ENCODE measurements at regions not wholly inside any gene's neighbourhood (a gene's known extent, or its start where the extent isn't known, plus 50 kb on each side); places are given as distances from the start of the nearest gene placed in this dataset.

DNA sequence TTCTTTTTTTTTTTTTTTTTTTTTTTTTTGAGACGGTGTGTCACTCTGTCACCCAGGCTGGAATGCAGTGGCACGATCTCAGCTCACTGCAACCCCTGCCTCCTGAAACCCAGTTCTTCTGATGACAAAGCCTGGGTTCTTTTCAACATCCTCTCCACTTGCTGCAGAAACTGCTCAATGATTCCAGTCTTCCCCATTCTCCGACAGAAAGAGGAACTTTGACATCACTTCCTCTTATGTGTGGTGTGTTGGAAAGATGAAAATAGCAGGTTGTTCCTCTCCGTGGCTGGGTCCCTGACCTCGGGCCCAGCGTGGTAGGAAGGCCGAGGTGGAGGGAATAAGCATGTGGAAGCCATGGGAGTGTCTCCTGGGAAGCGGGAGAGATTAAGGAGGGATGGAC is 198.4 kb downstream of the PHETA1 start:
- Mint-ChIP-seq H3K27ac (no peak overlapping the region), H3K4me3 (no peak overlapping the region), H3K9me3 (no peaks in the 10 kb centered on the region), H3K4me1 (peaks cover 8% of the 10 kb centered on the region; the same call in 2 of the 3 replicates), H3K36me3 (ENCODE audit: low read depth) (no peaks in the 10 kb centered on the region), H3K27me3 (ENCODE audit: insufficient read depth, low read depth, poor library complexity) (peaks cover 9% of the 10 kb centered on the region)
- Histone ChIP-seq H3K36me3 (ENCODE audit: insufficient read depth) (no peaks in the 10 kb centered on the region), H3F3A (replicated peaks; ENCODE audit: low read depth) (no peaks in the 10 kb centered on the region), H3K9me2 (ENCODE audit: insufficient read depth) (no peaks in the 10 kb centered on the region), H3K27me3 (ENCODE audit: insufficient read depth) (no peaks in the 10 kb centered on the region), H2AFZ (no peak overlapping the region), H3K4me2 (no peak overlapping the region), H3K79me2 (replicated peaks; ENCODE audit: insufficient read depth) (no peaks in the 10 kb centered on the region), H3K27ac (ENCODE audit: low read depth) (no peak overlapping the region), H3K4me1 (ENCODE audit: insufficient read depth) (no peaks in the 10 kb centered on the region), H3K4me3 (no peak overlapping the region), H4K20me1 (replicated peaks; ENCODE audit: insufficient read depth) (no peaks in the 10 kb centered on the region; the same call in 1 of the 2 replicates)
- TF ChIP-seq ZNF331 (CRISPR knock-in tag; IDR thresholded peaks at IDR 0.05; ENCODE audit: low read depth), result no peak
- TF ChIP-seq, protein P1, sequence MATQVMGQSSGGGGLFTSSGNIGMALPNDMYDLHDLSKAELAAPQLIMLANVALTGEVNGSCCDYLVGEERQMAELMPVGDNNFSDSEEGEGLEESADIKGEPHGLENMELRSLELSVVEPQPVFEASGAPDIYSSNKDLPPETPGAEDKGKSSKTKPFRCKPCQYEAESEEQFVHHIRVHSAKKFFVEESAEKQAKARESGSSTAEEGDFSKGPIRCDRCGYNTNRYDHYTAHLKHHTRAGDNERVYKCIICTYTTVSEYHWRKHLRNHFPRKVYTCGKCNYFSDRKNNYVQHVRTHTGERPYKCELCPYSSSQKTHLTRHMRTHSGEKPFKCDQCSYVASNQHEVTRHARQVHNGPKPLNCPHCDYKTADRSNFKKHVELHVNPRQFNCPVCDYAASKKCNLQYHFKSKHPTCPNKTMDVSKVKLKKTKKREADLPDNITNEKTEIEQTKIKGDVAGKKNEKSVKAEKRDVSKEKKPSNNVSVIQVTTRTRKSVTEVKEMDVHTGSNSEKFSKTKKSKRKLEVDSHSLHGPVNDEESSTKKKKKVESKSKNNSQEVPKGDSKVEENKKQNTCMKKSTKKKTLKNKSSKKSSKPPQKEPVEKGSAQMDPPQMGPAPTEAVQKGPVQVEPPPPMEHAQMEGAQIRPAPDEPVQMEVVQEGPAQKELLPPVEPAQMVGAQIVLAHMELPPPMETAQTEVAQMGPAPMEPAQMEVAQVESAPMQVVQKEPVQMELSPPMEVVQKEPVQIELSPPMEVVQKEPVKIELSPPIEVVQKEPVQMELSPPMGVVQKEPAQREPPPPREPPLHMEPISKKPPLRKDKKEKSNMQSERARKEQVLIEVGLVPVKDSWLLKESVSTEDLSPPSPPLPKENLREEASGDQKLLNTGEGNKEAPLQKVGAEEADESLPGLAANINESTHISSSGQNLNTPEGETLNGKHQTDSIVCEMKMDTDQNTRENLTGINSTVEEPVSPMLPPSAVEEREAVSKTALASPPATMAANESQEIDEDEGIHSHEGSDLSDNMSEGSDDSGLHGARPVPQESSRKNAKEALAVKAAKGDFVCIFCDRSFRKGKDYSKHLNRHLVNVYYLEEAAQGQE (IDR thresholded peaks at IDR 0.05; ENCODE audit: unreplicated experiment), result no peak
- no peak for TF ChIP-seq CREB1 (CRISPR knock-in tag; IDR thresholded peaks at IDR 0.05; ENCODE audit: low read depth)
- no peak for TF ChIP-seq ZNF114 (CRISPR knock-in tag; IDR thresholded peaks at IDR 0.05)
- TF ChIP-seq POLR2AphosphoS5 (IDR thresholded peaks at IDR 0.05; ENCODE audit: low read depth), result no peak
- TF ChIP-seq, protein P2, sequence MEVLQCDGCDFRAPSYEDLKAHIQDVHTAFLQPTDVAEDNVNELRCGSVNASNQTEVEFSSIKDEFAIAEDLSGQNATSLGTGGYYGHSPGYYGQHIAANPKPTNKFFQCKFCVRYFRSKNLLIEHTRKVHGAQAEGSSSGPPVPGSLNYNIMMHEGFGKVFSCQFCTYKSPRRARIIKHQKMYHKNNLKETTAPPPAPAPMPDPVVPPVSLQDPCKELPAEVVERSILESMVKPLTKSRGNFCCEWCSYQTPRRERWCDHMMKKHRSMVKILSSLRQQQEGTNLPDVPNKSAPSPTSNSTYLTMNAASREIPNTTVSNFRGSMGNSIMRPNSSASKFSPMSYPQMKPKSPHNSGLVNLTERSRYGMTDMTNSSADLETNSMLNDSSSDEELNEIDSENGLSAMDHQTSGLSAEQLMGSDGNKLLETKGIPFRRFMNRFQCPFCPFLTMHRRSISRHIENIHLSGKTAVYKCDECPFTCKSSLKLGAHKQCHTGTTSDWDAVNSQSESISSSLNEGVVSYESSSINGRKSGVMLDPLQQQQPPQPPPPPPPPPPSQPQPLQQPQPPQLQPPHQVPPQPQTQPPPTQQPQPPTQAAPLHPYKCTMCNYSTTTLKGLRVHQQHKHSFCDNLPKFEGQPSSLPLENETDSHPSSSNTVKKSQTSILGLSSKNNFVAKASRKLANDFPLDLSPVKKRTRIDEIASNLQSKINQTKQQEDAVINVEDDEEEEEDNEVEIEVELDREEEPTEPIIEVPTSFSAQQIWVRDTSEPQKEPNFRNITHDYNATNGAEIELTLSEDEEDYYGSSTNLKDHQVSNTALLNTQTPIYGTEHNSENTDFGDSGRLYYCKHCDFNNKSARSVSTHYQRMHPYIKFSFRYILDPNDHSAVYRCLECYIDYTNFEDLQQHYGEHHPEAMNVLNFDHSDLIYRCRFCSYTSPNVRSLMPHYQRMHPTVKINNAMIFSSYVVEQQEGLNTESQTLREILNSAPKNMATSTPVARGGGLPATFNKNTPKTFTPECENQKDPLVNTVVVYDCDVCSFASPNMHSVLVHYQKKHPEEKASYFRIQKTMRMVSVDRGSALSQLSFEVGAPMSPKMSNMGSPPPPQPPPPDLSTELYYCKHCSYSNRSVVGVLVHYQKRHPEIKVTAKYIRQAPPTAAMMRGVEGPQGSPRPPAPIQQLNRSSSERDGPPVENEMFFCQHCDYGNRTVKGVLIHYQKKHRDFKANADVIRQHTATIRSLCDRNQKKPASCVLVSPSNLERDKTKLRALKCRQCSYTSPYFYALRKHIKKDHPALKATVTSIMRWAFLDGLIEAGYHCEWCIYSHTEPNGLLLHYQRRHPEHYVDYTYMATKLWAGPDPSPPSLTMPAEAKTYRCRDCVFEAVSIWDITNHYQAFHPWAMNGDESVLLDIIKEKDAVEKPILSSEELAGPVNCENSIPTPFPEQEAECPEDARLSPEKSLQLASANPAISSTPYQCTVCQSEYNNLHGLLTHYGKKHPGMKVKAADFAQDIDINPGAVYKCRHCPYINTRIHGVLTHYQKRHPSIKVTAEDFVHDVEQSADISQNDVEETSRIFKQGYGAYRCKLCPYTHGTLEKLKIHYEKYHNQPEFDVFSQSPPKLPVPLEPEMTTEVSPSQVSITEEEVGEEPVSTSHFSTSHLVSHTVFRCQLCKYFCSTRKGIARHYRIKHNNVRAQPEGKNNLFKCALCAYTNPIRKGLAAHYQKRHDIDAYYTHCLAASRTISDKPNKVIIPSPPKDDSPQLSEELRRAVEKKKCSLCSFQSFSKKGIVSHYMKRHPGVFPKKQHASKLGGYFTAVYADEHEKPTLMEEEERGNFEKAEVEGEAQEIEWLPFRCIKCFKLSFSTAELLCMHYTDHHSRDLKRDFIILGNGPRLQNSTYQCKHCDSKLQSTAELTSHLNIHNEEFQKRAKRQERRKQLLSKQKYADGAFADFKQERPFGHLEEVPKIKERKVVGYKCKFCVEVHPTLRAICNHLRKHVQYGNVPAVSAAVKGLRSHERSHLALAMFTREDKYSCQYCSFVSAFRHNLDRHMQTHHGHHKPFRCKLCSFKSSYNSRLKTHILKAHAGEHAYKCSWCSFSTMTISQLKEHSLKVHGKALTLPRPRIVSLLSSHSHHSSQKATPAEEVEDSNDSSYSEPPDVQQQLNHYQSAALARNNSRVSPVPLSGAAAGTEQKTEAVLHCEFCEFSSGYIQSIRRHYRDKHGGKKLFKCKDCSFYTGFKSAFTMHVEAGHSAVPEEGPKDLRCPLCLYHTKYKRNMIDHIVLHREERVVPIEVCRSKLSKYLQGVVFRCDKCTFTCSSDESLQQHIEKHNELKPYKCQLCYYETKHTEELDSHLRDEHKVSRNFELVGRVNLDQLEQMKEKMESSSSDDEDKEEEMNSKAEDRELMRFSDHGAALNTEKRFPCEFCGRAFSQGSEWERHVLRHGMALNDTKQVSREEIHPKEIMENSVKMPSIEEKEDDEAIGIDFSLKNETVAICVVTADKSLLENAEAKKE (CRISPR knock-in tag; IDR thresholded peaks at IDR 0.05), result no peak
- TF ChIP-seq CTCF (conservative IDR thresholded peaks at IDR 0.05; ENCODE audit: low read depth in 2 of 2), result no peak
- TF ChIP-seq, protein P3, sequence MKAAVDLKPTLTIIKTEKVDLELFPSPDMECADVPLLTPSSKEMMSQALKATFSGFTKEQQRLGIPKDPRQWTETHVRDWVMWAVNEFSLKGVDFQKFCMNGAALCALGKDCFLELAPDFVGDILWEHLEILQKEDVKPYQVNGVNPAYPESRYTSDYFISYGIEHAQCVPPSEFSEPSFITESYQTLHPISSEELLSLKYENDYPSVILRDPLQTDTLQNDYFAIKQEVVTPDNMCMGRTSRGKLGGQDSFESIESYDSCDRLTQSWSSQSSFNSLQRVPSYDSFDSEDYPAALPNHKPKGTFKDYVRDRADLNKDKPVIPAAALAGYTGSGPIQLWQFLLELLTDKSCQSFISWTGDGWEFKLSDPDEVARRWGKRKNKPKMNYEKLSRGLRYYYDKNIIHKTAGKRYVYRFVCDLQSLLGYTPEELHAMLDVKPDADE (IDR thresholded peaks at IDR 0.05), result no peak
- TF ChIP-seq STAT1 (IDR thresholded peaks at IDR 0.05; ENCODE audit: unreplicated experiment), result no peak
- TF ChIP-seq EZH2phosphoT487 (IDR thresholded peaks at IDR 0.05; ENCODE audit: unreplicated experiment), result no peak
- no peak for TF ChIP-seq NANOG (IDR thresholded peaks at IDR 0.05; ENCODE audit: borderline replicate concordance)
- no peak for TF ChIP-seq EZH2 (IDR thresholded peaks at IDR 0.05; ENCODE audit: low read depth, unreplicated experiment)
- no peak for TF ChIP-seq JUNB (IDR thresholded peaks at IDR 0.05; ENCODE audit: unreplicated experiment)
- no peak for DNase-seq (ENCODE audit: low spot score)
- no peak for ATAC-seq
